Breast epithelium (tissue), 4 donors: ENCODE measurements at regions not wholly inside any gene's neighbourhood (a gene's known extent, or its start where the extent isn't known, plus 50 kb on each side); places are given as distances from the start of the nearest gene placed in this dataset.

ENCODE experiments used
- DNase-seq, 2 donors: peaks; one replicate each; pipeline ENCODE4 v3.0.0-alpha.2; 2019; ENCODE audit warnings: low spot score in 2 of 2
- H3K27ac ChIP-seq, 2 donors: fragments of 200-600 bp; sonication (generic) in 1 of 2; one replicate each; pipeline ENCODE4 v1.5.1; 2016 to 2019; ENCODE audit warnings: mild to moderate bottlenecking in 1 of 2
- H3K27me3 ChIP-seq, 2 donors: fragments of 200-600 bp; sonication (generic) in 1 of 2; one replicate each; pipeline versions ENCODE4 v1.5.1 to v1.6.0; 2017 to 2019; ENCODE audit warnings: control low read depth in 1 of 2, mild to moderate bottlenecking in 1 of 2
- H3K36me3 ChIP-seq: fragments of 200-600 bp; one replicate; pipeline ENCODE4 v1.5.1; 2019
- H3K4me1 ChIP-seq, 2 donors: fragments of 200-600 bp; sonication (generic); one replicate each; pipeline ENCODE4 v1.5.1; 2016 to 2019; ENCODE audit warnings: control low read depth in 1 of 2
- H3K4me3 ChIP-seq, 3 donors: fragments of 200-600 bp; sonication (generic); 1 replicate in 2 of 3; 2 replicates in 1 of 3; pipeline ENCODE4 v1.5.1; 2016 to 2019; ENCODE audit warnings: mild to moderate bottlenecking in 3 of 3, moderate library complexity in 2 of 3
- H3K9me3 ChIP-seq, 2 donors: fragments of 200-600 bp; sonication (generic) in 1 of 2; one replicate each; pipeline ENCODE4 v1.5.1; 2016 to 2019; ENCODE audit warnings: control low read depth in 1 of 2
- POLR2A ChIP-seq: fragments of 450-650 bp; IDR thresholded peaks from one replicate; pipeline ENCODE4 v1.6.1; 2016; ENCODE audit warnings: antibody characterized with exemption, mild to moderate bottlenecking, moderate library complexity
- POLR2AphosphoS5 ChIP-seq, 3 donors: sonication (generic); formaldehyde crosslinking; IDR thresholded peaks; one replicate each; pipeline ENCODE4 v1.6.1; 2017; ENCODE audit warnings: antibody characterized with exemption in 3 of 3
- intact Hi-C: fragments of 100-400 bp; cut with DNase I; formaldehyde crosslinking; loops from one replicate; pipeline ENCODE4 v1.15.1; 2023; ENCODE audit warnings: low total_unique reads
- TF ChIP-seq, protein P1 (sequence below), 3 donors: fragments of 450-650 bp; IDR thresholded peaks; one replicate each; pipeline ENCODE4 v1.5.1; 2016 to 2017; ENCODE audit warnings: antibody characterized with exemption in 3 of 3, mild to moderate bottlenecking in 3 of 3, moderate library complexity in 3 of 3

DNA sequence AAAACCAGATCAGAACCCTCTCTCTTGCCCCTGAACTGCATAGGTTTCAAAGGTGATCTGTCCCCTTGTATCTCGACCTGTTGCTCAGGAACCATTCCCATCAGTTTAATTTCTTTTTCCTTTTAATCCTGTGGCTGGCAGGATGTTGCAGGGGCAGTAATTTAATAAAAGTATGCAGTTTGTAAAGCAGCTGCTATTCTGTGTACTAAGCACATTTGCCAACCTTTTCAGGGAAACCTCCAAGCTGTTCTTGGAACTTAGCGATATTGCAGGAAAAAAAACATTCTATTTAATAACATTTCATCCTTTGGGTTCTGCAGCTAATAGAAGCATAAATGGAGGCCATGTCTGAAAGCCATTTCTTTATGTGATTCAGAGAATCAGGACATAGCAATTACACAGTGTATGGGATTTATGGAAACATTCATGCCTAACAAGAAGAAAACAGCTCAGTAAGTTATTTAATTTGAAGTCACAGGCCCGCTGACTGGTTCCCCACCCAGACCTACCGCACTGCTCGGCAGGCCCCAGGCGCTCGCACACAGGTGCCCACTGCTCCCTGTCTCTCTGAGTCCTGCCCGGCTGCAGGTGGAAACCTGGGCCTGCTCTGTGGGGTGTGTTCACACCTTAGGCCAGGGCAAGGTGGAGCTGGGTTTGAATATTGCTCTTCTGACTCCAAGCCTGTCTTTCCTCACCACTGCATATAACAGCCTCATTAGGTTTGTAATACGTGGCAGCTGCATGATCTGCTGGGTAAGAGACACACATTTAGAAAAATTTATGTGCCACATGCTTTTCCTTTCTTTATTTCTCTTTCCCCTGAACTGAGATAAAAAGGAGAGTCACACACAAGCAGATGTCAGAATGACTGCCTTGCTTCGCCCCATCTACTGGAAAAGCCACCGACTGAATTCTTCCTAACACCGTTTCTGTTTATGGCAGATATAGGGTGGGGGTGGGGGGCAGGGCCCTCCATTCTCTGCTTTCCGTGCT lies 119.7 kb downstream of the SLC25A47 start:
- TF ChIP-seq POLR2AphosphoS5 (IDR thresholded peaks at IDR 0.05) (no peak), POLR2A (no peak)
- TF ChIP-seq, protein P1, sequence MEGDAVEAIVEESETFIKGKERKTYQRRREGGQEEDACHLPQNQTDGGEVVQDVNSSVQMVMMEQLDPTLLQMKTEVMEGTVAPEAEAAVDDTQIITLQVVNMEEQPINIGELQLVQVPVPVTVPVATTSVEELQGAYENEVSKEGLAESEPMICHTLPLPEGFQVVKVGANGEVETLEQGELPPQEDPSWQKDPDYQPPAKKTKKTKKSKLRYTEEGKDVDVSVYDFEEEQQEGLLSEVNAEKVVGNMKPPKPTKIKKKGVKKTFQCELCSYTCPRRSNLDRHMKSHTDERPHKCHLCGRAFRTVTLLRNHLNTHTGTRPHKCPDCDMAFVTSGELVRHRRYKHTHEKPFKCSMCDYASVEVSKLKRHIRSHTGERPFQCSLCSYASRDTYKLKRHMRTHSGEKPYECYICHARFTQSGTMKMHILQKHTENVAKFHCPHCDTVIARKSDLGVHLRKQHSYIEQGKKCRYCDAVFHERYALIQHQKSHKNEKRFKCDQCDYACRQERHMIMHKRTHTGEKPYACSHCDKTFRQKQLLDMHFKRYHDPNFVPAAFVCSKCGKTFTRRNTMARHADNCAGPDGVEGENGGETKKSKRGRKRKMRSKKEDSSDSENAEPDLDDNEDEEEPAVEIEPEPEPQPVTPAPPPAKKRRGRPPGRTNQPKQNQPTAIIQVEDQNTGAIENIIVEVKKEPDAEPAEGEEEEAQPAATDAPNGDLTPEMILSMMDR (IDR thresholded peaks at IDR 0.05): no peak
- no peak for DNase-seq
- Histone ChIP-seq H3K27ac (no peak overlapping the region), H3K36me3 (no peaks in the 10 kb centered on the region), H3K4me1 (peaks cover 0 to 10% of the 10 kb centered on the region in 2 donors), H3K9me3 (no peaks in the 10 kb centered on the region), H3K27me3 (no peaks in the 10 kb centered on the region), H3K4me3 (no peak overlapping the region)
- intact Hi-C loops: no loop called here

DNA sequence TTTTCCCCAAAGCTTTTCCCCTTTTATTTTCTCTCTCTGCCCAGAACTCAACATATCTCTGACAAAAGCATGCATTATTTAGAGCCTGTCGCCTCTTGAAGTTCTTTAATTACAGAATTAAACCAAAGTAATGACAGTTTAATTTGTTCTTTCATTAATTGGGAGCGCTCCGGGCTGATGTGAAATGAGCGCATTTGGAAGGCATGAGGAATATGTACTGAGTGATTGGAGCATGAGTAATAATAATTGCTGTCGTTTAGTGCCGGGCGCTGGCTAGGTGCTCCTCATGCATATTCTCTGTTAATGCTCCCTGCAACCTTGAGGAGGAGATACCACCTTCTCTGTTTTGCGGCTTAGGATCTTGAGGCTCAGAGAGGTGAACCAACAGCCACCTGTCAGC lies 120.5 kb downstream of the SLC25A47 start:
- H3K36me3 ChIP-seq: no peaks in the 10 kb centered on the region
- no peak for DNase-seq
- no peaks in the 10 kb centered on the region for H3K9me3 ChIP-seq
- peaks cover 0 to 10% of the 10 kb centered on the region in 2 donors for H3K4me1 ChIP-seq
- no peaks in the 10 kb centered on the region for H3K27me3 ChIP-seq
- intact Hi-C loops: no loop called here
- TF ChIP-seq POLR2A: no peak
- H3K4me3 ChIP-seq: no peak overlapping the region
- no peak overlapping the region for H3K27ac ChIP-seq

DNA sequence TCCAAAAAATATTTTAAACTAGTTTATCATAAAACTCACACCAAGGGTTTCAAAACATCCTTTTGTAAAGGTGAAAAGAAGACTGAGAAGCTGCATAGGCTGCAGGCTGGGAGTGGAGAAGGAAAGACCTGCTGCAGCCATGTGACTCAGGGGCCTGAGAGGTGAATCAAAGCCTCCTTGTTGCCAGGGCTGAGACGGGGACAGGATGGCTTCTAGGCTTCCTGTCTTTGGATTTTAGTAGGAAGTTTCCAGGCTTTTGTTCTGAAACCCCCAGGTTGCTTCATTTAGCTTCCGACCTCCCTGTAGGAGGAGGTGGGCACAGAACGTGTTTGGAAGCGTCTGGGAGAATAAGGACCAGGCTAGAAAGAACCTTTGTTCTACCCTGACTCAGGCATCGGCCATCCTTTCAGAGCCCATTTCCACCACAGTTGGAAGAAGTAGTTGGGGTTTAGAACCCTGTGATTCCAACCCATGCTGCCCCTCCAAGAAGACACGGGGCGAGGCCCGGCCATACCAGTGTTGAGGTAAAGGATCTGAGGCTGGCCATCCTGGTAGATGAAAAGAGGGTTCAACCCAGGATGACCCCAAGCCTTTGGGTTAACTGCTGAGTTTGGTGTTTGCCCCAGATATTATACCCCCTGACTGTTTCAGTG lies 122.4 kb downstream of the SLC25A47 start:
- Histone ChIP-seq H3K36me3 (no peaks in the 10 kb centered on the region), H3K27ac (no peak overlapping the region), H3K27me3 (no peaks in the 10 kb centered on the region), H3K9me3 (no peaks in the 10 kb centered on the region), H3K4me3 (no peak overlapping the region), H3K4me1 (no peaks in the 10 kb centered on the region)
- DNase-seq: no peak
- TF ChIP-seq, protein P1 (IDR thresholded peaks at IDR 0.05): no peak
- TF ChIP-seq POLR2A (no peak), POLR2AphosphoS5 (IDR thresholded peaks at IDR 0.05) (no peak)
- intact Hi-C loops: no loop called here

DNA sequence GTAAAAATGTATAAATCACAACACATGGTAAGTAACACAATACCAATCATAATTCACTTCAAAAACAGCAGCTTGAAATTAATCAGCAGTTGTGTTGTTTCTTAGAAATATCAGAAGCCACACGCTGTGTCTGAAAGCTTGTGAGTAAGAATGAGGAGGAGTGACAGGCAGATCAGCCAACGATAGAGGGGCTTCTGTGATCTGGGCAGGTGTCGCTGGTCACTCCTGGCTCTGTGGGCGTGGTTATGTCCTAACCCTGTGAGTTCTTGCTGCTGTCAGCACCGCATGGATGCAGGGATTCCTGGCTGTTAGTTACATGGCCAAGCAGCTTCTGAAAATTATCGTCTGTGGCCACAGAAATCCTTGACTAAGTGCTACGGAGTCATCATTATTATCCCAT lies 123.4 kb downstream of the SLC25A47 start:
- Histone ChIP-seq H3K27me3 (no peaks in the 10 kb centered on the region), H3K27ac (no peak overlapping the region), H3K4me1 (no peaks in the 10 kb centered on the region), H3K9me3 (no peaks in the 10 kb centered on the region), H3K4me3 (no peak overlapping the region), H3K36me3 (no peaks in the 10 kb centered on the region)
- DNase-seq: no peak
- intact Hi-C loops: no loop called here
- no peak for TF ChIP-seq POLR2A
- TF ChIP-seq, protein P1 (IDR thresholded peaks at IDR 0.05): no peak
- TF ChIP-seq POLR2AphosphoS5 (IDR thresholded peaks at IDR 0.05): no peak

DNA sequence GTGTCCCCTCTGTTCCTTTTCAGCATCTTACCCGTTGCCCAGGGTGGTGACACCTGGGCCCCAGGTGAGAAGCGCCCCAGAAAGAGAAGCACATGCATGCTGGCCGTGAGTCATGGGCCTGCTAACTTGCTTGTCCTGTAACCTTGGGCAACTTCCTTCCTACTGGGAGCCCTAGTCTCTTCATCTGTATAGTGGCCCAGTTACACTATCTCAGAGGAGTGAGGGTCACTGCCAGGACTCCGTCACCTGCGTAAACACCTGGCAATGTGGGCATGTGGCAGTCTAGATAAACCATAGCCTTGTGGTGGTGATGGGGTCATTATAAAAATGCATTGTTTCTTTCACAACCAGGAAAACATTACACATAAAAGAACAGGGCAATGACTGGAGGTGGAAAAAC lies 125.2 kb downstream of the SLC25A47 start:
- TF ChIP-seq, protein P1 (IDR thresholded peaks at IDR 0.05): no peak
- TF ChIP-seq POLR2A: no peak
- no peak for TF ChIP-seq POLR2AphosphoS5 (IDR thresholded peaks at IDR 0.05)
- Histone ChIP-seq H3K9me3 (no peaks in the 10 kb centered on the region), H3K4me3 (no peak overlapping the region), H3K4me1 (no peaks in the 10 kb centered on the region), H3K36me3 (no peaks in the 10 kb centered on the region), H3K27ac (no peak overlapping the region), H3K27me3 (no peaks in the 10 kb centered on the region)
- intact Hi-C loops: no loop called here
- no peak for DNase-seq
